Caco-2 (cell line): ENCODE measurements at regions not wholly inside any gene's neighbourhood (a gene's known extent, or its start where the extent isn't known, plus 50 kb on each side); places are given as distances from the start of the nearest gene placed in this dataset.

Experiments used
- BruUV-seq: library from RNA; stranded (reverse); fragments of 400-500 nt; replicated peaks from 2 replicates; lab custom pipeline; 2021; lab: Mats Ljungman, UMichigan
- CTCF ChIA-PET: fragments of 300-600 bp; sonication (Branson Sonifier 250); formaldehyde crosslinking; loops from one replicate; lab custom pipeline; 2022; ENCODE audit warnings: antibody characterized with exemption; lab: Charles Lee
- POLR2A ChIA-PET: fragments of 300-600 bp; sonication (Branson Sonifier 250); formaldehyde crosslinking; loops from one replicate; lab custom pipeline; 2022; ENCODE audit warnings: antibody characterized with exemption; lab: Charles Lee
- DNase-seq, 2 experiments: peaks; one replicate each; pipeline versions ENCODE4 v3.0.0 to v3.0.0-alpha.2; 2020 to 2022
- H3K27me3 ChIP-seq: replicated peaks from 2 replicates; pipeline ENCODE4 v1.6.0; 2011; ENCODE audit warnings: low read length; ENCODE audit not compliant: control insufficient read depth, insufficient read depth
- H3K36me3 ChIP-seq: 2 replicates; pipeline ENCODE4 v1.5.1; 2011; ENCODE audit warnings: low read length; ENCODE audit not compliant: control insufficient read depth, insufficient read depth
- H3K4me1 ChIP-seq: fragments of 250-450 bp; sonication (Bioruptor Pico); 2 replicates; pipeline ENCODE4 v1.5.1; 2020; ENCODE audit warnings: mild to moderate bottlenecking
- H3K4me3 ChIP-seq: 2 replicates; pipeline ENCODE4 v1.5.1; 2011; ENCODE audit warnings: low read depth, mild to moderate bottlenecking, control low read depth, low read length
- H3K9me3 ChIP-seq: fragments of 250-450 bp; sonication (Bioruptor Pico); 2 replicates; pipeline ENCODE4 v1.5.1; 2020; ENCODE audit warnings: mild to moderate bottlenecking, moderate library complexity
- H3K27ac Mint-ChIP-seq: one replicate; pipeline ENCODE4 v1.8.0; 2022; ENCODE audit warnings: mixed read lengths; ENCODE audit not compliant: unreplicated experiment
- H3K27me3 Mint-ChIP-seq: one replicate; pipeline ENCODE4 v1.8.0; 2022; ENCODE audit warnings: mixed read lengths; ENCODE audit not compliant: insufficient read depth, unreplicated experiment
- H3K36me3 Mint-ChIP-seq: one replicate; pipeline ENCODE4 v1.8.0; 2022; ENCODE audit warnings: mild to moderate bottlenecking, mixed read lengths; ENCODE audit not compliant: insufficient read depth, unreplicated experiment
- H3K4me1 Mint-ChIP-seq: one replicate; pipeline ENCODE4 v1.8.0; 2022; ENCODE audit warnings: low read depth, mixed read lengths; ENCODE audit not compliant: unreplicated experiment
- H3K4me3 Mint-ChIP-seq: one replicate; pipeline ENCODE4 v1.8.0; 2022; ENCODE audit warnings: mild to moderate bottlenecking, moderate library complexity, mixed read lengths; ENCODE audit not compliant: unreplicated experiment
- H3K9me3 Mint-ChIP-seq: one replicate; pipeline ENCODE4 v1.8.0; 2022; ENCODE audit warnings: mixed read lengths; ENCODE audit not compliant: unreplicated experiment
- CTCF ChIP-seq, 2 experiments: fragments of 200-600 bp in 1 of 2; IDR thresholded peaks; 1 replicate in 1 of 2; 2 replicates in 1 of 2; pipeline versions ENCODE4 v1.5.1 to v1.8.0; 2011 to 2022; ENCODE audit warnings: antibody characterized with exemption in 1 of 2, control low read depth in 1 of 2, inconsistent platforms in 1 of 2, low read depth in 1 of 2, low read length in 1 of 2, mild to moderate bottlenecking in 1 of 2, moderate library complexity in 1 of 2; ENCODE audit not compliant: insufficient read depth in 1 of 2, severe bottlenecking in 1 of 2, unreplicated experiment in 1 of 2
- intact Hi-C: fragments of 100-400 bp; cut with micrococcal nuclease; formaldehyde crosslinking; loops from one replicate; pipeline ENCODE4 v1.10.0; 2022; ENCODE audit not compliant: unreplicated experiment

- H3K4me1 Mint-ChIP-seq = peaks cover 2% of the 10 kb centered on the region
- H3K9me3 Mint-ChIP-seq = no peaks in the 10 kb centered on the region
- intact Hi-C loops = no loop called here
- Histone ChIP-seq H3K27me3 (no peaks in the 10 kb centered on the region), H3K9me3 (no peaks in the 10 kb centered on the region), H3K4me3 (no peak overlapping the region), H3K4me1 (peaks cover 2% of the 10 kb centered on the region), H3K36me3 (no peaks in the 10 kb centered on the region)
- no peak overlapping the region for H3K27ac Mint-ChIP-seq
- no peaks in the 10 kb centered on the region for H3K27me3 Mint-ChIP-seq
- no peak overlapping the region for H3K4me3 Mint-ChIP-seq
- H3K36me3 Mint-ChIP-seq = no peaks in the 10 kb centered on the region
- no TSS peak for BruUV-seq
- TF ChIP-seq CTCF (IDR thresholded peaks at IDR 0.05; ENCODE audit: insufficient read depth in 1 of 2, low read depth in 1 of 2, low read length in 1 of 2, severe bottlenecking in 1 of 2, unreplicated experiment in 1 of 2) = no peak
- ChIA-PET CTCF (no interaction called here), POLR2A (no interaction called here)
- no peak for DNase-seq
Measured at GRCh38 chr2:60371681-60372080, 181.8 kb downstream of the BCL11A start.

GRCh38 chr2:60371219-60371618, 182.2 kb downstream of the BCL11A start:
- H3K4me1 ChIP-seq = peaks cover 6% of the 10 kb centered on the region
- DNase-seq = no peak
- H3K36me3 ChIP-seq = no peaks in the 10 kb centered on the region
- Mint-ChIP-seq H3K27ac (no peak overlapping the region), H3K4me1 (peaks cover 7% of the 10 kb centered on the region), H3K36me3 (no peaks in the 10 kb centered on the region), H3K9me3 (no peaks in the 10 kb centered on the region), H3K27me3 (no peaks in the 10 kb centered on the region), H3K4me3 (no peak overlapping the region)
- CTCF ChIA-PET = interaction anchor here (0.6 kb wide), 1 partner anchor 113 kb away, joined by 3 read pairs; no protein-coding TSS in a partner anchor
- TF ChIP-seq CTCF (IDR thresholded peaks at IDR 0.05; ENCODE audit: insufficient read depth in 1 of 2, low read depth in 1 of 2, low read length in 1 of 2, severe bottlenecking in 1 of 2, unreplicated experiment in 1 of 2) = no peak
- BruUV-seq = no TSS peak
- H3K9me3 ChIP-seq = no peaks in the 10 kb centered on the region
- H3K27me3 ChIP-seq = no peaks in the 10 kb centered on the region
- no peak overlapping the region for H3K4me3 ChIP-seq
- POLR2A ChIA-PET = no interaction called here
- intact Hi-C loops = no loop called here

- H3K9me3 ChIP-seq = no peaks in the 10 kb centered on the region
- POLR2A ChIA-PET = no interaction called here
- Mint-ChIP-seq H3K27me3 (no peaks in the 10 kb centered on the region), H3K27ac (no peak overlapping the region), H3K9me3 (no peaks in the 10 kb centered on the region), H3K36me3 (no peaks in the 10 kb centered on the region), H3K4me3 (no peak overlapping the region), H3K4me1 (peaks cover 11% of the 10 kb centered on the region)
- peaks cover 10% of the 10 kb centered on the region for H3K4me1 ChIP-seq
- no peak for DNase-seq
- TF ChIP-seq CTCF (IDR thresholded peaks at IDR 0.05; ENCODE audit: insufficient read depth in 1 of 2, low read depth in 1 of 2, low read length in 1 of 2, severe bottlenecking in 1 of 2, unreplicated experiment in 1 of 2) = no peak
- CTCF ChIA-PET = interaction anchor here (0.6 kb wide), 1 partner anchor 113 kb away, joined by 3 read pairs; no protein-coding TSS in a partner anchor
- intact Hi-C loops = no loop called here
- no TSS peak for BruUV-seq
- H3K27me3 ChIP-seq = no peaks in the 10 kb centered on the region
- no peaks in the 10 kb centered on the region for H3K36me3 ChIP-seq
- no peak overlapping the region for H3K4me3 ChIP-seq
Measured at GRCh38 chr2:60370814-60371213, 182.6 kb downstream of the BCL11A start.
